ENCODE measurements at regions not wholly inside any gene's neighbourhood (a gene's known extent, or its start where the extent isn't known, plus 50 kb on each side); places are given as distances from the start of the nearest gene placed in this dataset.
"Not testable (repeated sequence)": the region's sequence is repeated elsewhere in the genome, so short reads cannot be mapped to it uniquely, and the experiment has no call there.

GRCh38 chr22:15854421-15854820 lies 164.6 kb downstream of the POTEH start:
- POLR2A ChIA-PET, H3K27ac Mint-ChIP-seq: not testable (repeated sequence)

DNA sequence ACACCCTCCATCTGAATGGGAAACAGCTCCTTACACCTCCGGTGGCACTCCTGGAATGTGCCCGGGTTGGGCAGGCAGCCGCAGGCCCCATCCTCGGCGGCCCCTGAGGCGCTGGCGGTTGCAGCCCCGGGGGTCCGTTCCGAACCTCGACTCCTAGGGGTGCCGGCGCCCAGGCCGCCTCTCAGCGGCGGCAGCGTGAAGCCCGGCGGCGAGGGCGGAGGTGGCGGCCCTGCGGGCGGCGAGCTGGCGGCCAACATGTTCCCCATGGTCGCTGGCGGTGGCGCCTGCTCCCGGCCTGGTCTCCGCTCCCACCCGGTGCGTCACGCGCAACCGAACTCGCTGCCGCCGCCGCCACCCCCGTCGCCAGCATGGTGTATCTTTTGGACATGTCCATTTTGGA lies 165.2 kb downstream of the POTEH start:
- POLR2A ChIA-PET; H3K27me3 Mint-ChIP-seq (ENCODE audit: low read depth); H3K36me3 Mint-ChIP-seq (ENCODE audit: low read depth); H3K4me1 Mint-ChIP-seq (ENCODE audit: low read depth); H3K9me3 Mint-ChIP-seq (ENCODE audit: insufficient read depth); CTCF ChIA-PET; H3K4me3 Mint-ChIP-seq; ATAC-seq; H3K27ac Mint-ChIP-seq; DNase-seq: not testable (repeated sequence)

More at GRCh38 chr22:15854421-15854820, 164.6 kb downstream of the POTEH start:
- CTCF ChIA-PET; H3K36me3 Mint-ChIP-seq (ENCODE audit: low read depth); H3K4me3 Mint-ChIP-seq; DNase-seq; H3K4me1 Mint-ChIP-seq (ENCODE audit: low read depth); ATAC-seq; H3K27me3 Mint-ChIP-seq (ENCODE audit: low read depth); H3K9me3 Mint-ChIP-seq (ENCODE audit: insufficient read depth): not testable (repeated sequence)

DNA sequence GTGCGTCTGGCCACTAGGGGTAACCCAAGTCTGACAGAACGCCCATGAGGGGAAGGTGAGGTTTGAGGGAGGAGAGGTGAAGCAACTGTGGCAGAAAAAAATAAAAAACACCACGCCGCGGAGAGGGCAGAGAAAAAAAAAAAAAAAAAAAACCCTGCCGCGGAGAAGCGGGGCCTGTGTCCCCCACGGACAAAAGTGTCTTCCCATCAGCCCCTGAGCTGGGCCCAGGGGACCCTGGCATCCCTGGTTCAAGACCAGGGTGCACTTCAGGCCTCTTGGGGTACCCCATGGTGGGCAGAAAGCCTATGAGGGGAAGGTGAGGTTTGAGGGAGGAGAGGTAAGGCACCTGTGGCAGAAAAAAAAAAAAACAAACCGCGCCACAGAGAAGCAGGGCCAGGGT lies 191.1 kb downstream of the POTEH start:
- H3K9me3 Mint-ChIP-seq (ENCODE audit: insufficient read depth); H3K4me1 Mint-ChIP-seq (ENCODE audit: low read depth); DNase-seq; POLR2A ChIA-PET; H3K4me3 Mint-ChIP-seq; H3K27ac Mint-ChIP-seq; ATAC-seq; H3K27me3 Mint-ChIP-seq (ENCODE audit: low read depth); H3K36me3 Mint-ChIP-seq (ENCODE audit: low read depth); CTCF ChIA-PET: not testable (repeated sequence)

DNA sequence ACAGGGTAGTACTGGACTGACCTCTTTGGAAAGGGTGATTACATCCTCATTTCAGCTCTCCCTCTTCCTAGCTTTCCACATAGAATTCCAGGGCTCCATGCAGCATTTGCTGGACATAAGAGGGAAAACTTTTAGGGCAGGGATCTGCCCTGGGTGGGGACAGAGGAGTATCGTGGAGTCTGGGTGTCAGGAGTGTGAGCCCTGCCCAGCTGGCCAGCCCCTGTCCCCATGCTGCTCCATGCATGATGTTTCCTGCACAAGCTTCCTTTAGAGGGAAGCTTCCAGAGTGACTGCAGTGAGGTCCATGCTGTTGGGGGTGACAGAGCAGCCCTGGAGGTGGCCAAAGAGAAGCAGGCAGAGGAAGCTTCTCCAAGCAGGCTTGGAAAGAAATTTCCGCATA lies 214.5 kb downstream of the POTEH start:
- CTCF ChIA-PET; POLR2A ChIA-PET; H3K9me3 Mint-ChIP-seq (ENCODE audit: insufficient read depth); H3K4me3 Mint-ChIP-seq; H3K36me3 Mint-ChIP-seq (ENCODE audit: low read depth); ATAC-seq; H3K27me3 Mint-ChIP-seq (ENCODE audit: low read depth); H3K4me1 Mint-ChIP-seq (ENCODE audit: low read depth); DNase-seq; H3K27ac Mint-ChIP-seq: not testable (repeated sequence)

DNA sequence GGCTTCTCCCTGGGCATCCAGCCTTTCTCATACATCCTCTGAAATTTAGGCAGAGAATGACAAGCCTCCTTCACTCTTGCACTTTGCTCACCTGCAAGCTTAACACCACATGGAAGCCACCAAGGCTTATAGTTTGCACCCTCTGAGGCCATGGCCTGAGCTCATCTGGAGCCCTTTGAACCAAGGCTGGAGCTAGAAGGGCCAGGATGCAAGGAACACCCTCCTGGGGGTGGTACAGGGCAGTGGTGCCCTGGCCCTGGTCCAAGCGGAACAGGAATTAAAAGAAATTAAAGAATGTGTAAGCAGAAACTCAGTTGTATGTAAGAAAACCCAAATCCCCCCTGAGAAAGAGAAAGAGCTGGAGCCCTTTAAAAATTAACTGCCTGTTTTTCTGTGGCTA lies 221.9 kb downstream of the POTEH start:
- CTCF ChIA-PET; POLR2A ChIA-PET; H3K4me1 Mint-ChIP-seq (ENCODE audit: low read depth); H3K9me3 Mint-ChIP-seq (ENCODE audit: insufficient read depth); H3K36me3 Mint-ChIP-seq (ENCODE audit: low read depth); H3K4me3 Mint-ChIP-seq; ATAC-seq; H3K27me3 Mint-ChIP-seq (ENCODE audit: low read depth); H3K27ac Mint-ChIP-seq; DNase-seq: not testable (repeated sequence)

DNA sequence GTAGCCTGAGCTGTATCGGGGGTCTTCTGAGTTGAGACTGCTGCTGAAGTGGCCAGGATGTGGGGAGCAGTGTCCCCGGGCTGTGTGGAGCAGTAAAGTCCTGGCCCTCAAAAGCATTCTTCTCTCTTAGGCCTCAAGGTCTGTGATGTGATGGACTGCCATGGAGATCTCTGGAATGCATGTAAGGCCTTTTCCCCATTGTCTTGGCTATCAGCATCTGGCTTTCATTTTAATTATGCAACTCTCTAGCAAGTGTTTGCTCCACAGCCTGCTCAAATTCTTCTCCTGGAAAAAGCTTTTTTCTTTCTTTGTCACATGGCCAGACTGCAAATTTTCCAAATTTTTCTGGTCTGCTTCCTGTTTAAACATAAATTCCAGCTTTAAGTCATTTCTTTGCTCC lies 229.3 kb downstream of the POTEH start:
- ATAC-seq; POLR2A ChIA-PET; H3K27ac Mint-ChIP-seq; H3K9me3 Mint-ChIP-seq (ENCODE audit: insufficient read depth); CTCF ChIA-PET; H3K27me3 Mint-ChIP-seq (ENCODE audit: low read depth); H3K4me1 Mint-ChIP-seq (ENCODE audit: low read depth); DNase-seq; H3K4me3 Mint-ChIP-seq; H3K36me3 Mint-ChIP-seq (ENCODE audit: low read depth): not testable (repeated sequence)

DNA sequence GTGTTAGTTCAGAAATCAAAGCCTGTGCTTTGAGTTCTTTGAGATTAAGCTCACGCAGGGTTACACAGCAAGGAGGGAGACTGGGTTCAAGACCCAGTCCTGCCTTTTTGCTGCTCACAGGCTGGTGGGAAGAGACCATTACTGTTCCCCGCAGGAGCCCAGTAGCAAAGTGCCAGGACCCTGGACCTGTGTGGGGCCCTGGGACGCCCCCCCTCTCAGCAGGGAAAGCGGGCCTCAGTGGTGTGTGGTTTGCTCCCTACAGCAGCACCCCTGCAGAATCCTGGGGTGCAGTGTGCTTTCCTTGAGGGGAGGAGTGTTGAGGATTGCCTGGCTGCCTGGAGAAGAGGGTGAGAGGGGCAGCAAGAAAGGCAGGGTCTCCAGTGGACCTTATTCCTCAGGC lies 231.1 kb downstream of the POTEH start:
- H3K36me3 Mint-ChIP-seq (ENCODE audit: low read depth); H3K4me1 Mint-ChIP-seq (ENCODE audit: low read depth); CTCF ChIA-PET; H3K27me3 Mint-ChIP-seq (ENCODE audit: low read depth); H3K27ac Mint-ChIP-seq; POLR2A ChIA-PET; DNase-seq; H3K4me3 Mint-ChIP-seq; H3K9me3 Mint-ChIP-seq (ENCODE audit: insufficient read depth); ATAC-seq: not testable (repeated sequence)

- CTCF ChIA-PET; H3K4me3 Mint-ChIP-seq; DNase-seq; ATAC-seq; H3K36me3 Mint-ChIP-seq (ENCODE audit: low read depth); H3K27me3 Mint-ChIP-seq (ENCODE audit: low read depth); H3K9me3 Mint-ChIP-seq (ENCODE audit: insufficient read depth); POLR2A ChIA-PET; H3K4me1 Mint-ChIP-seq (ENCODE audit: low read depth); H3K27ac Mint-ChIP-seq: not testable (repeated sequence)
Measured at GRCh38 chr22:15922132-15922531, 232.3 kb downstream of the POTEH start.

DNA sequence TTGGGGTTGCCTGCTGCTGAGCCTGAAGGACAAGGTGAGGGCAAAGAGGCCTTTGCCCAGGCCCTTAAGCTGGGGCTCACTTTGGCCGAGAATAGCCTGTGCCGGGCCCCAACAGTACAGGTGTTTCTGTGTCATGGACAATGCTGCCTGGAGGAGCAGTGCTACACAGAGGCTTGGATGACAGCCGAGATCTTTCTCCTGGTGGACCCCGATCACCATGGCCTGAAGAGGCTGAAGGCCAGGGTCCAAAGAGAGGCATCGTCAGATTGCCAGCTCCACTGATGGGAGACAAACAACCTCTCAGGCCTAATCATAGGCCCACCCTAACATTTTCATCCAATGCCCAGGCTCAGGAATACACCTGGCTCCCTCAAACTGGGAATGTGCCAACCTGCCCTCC lies 232.8 kb downstream of the POTEH start:
- H3K4me3 Mint-ChIP-seq; H3K27ac Mint-ChIP-seq; DNase-seq; H3K36me3 Mint-ChIP-seq (ENCODE audit: low read depth); POLR2A ChIA-PET; H3K9me3 Mint-ChIP-seq (ENCODE audit: insufficient read depth); H3K4me1 Mint-ChIP-seq (ENCODE audit: low read depth); CTCF ChIA-PET; H3K27me3 Mint-ChIP-seq (ENCODE audit: low read depth); ATAC-seq: not testable (repeated sequence)

- ATAC-seq; DNase-seq; H3K27ac Mint-ChIP-seq; H3K36me3 Mint-ChIP-seq (ENCODE audit: low read depth); POLR2A ChIA-PET; H3K27me3 Mint-ChIP-seq (ENCODE audit: low read depth); H3K4me3 Mint-ChIP-seq; H3K9me3 Mint-ChIP-seq (ENCODE audit: insufficient read depth); H3K4me1 Mint-ChIP-seq (ENCODE audit: low read depth); CTCF ChIA-PET: not testable (repeated sequence)
Measured at GRCh38 chr22:15924820-15925219, 235.0 kb downstream of the POTEH start.

DNA sequence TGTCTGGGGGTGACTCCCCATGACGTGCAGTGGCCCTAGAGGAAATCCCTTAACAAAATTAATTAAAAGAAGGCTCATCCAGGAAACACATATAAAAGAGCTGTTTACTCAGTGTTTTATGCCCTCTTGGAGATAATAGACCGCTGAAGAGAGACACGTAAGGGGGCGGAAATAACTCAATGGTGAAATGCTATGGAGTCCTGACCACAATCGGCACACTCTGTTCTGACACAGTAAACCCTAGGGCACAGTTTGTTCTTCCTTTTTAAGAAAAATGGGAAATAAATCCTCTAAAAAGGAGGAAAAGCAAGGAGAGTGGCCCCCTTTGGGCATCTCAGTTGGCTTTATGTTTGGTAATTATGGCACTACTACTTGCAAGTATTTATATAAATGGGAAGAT lies 237.3 kb downstream of the POTEH start:
- CTCF ChIA-PET; H3K36me3 Mint-ChIP-seq (ENCODE audit: low read depth); H3K27ac Mint-ChIP-seq; H3K27me3 Mint-ChIP-seq (ENCODE audit: low read depth); ATAC-seq; POLR2A ChIA-PET; H3K4me1 Mint-ChIP-seq (ENCODE audit: low read depth); H3K9me3 Mint-ChIP-seq (ENCODE audit: insufficient read depth); H3K4me3 Mint-ChIP-seq; DNase-seq: not testable (repeated sequence)
